Activated CD4-positive, alpha-beta T cell treated with anti-CD3 and anti-CD28 coated beads, Interleukin-2, Interleukin-6, amounts not matched to agents 100 ng/mL and 50 ng/mL, durations not matched to agents 16 hours and 8 hours (primary cell): ENCODE measurements at regions not wholly inside any gene's neighbourhood (a gene's known extent, or its start where the extent isn't known, plus 50 kb on each side); places are given as distances from the start of the nearest gene placed in this dataset.

Experiments used
- DNase-seq: peaks from one replicate; pipeline ENCODE4 v3.0.0-alpha.2; 2020

- DNase-seq: no peak
Observed at GRCh38 chr12:88801227-88802095, 221.2 kb upstream of the KITLG start.

- DNase-seq: no peak
Observed at GRCh38 chr12:88793096-88793495, 212.8 kb upstream of the KITLG start.

- DNase-seq: no peak
Observed at GRCh38 chr12:88790231-88790630, 210.0 kb upstream of the KITLG start.

GRCh38 chr12:88784166-88784565, 203.9 kb upstream of the KITLG start:
- DNase-seq: no peak

- no peak for DNase-seq
Observed at GRCh38 chr12:88782351-88782750, 202.1 kb upstream of the KITLG start.

- no peak for DNase-seq
Observed at GRCh38 chr12:88781909-88782308, 201.6 kb upstream of the KITLG start.

GRCh38 chr12:88778064-88778463, 197.8 kb upstream of the KITLG start:
- DNase-seq: no peak

GRCh38 chr12:88775742-88776151, 195.5 kb upstream of the KITLG start:
- DNase-seq: no peak

GRCh38 chr12:88767699-88768098, 187.4 kb upstream of the KITLG start:
- DNase-seq: no peak

- DNase-seq: no peak
Observed at GRCh38 chr12:88764781-88765480, 184.7 kb upstream of the KITLG start.

GRCh38 chr12:88763536-88764100, 183.3 kb upstream of the KITLG start:
- no peak for DNase-seq

- DNase-seq: no peak
Observed at GRCh38 chr12:88758176-88758575, 177.9 kb upstream of the KITLG start.

GRCh38 chr12:88756917-88757316, 176.6 kb upstream of the KITLG start:
- DNase-seq: no peak

GRCh38 chr12:88756153-88756552, 175.9 kb upstream of the KITLG start:
- DNase-seq: no peak

- no peak for DNase-seq
Observed at GRCh38 chr12:88753707-88754106, 173.4 kb upstream of the KITLG start.

- DNase-seq: no peak
Observed at GRCh38 chr12:88753066-88753465, 172.8 kb upstream of the KITLG start.

- no peak for DNase-seq
Observed at GRCh38 chr12:88752183-88752582, 171.9 kb upstream of the KITLG start.

- no peak for DNase-seq
Observed at GRCh38 chr12:88750867-88751543, 170.7 kb upstream of the KITLG start.

- no peak for DNase-seq
Observed at GRCh38 chr12:88746386-88746785, 166.1 kb upstream of the KITLG start.

- DNase-seq: no peak
Observed at GRCh38 chr12:88743946-88744685, 163.8 kb upstream of the KITLG start.

- DNase-seq: no peak
Observed at GRCh38 chr12:88737838-88738472, 157.7 kb upstream of the KITLG start.

GRCh38 chr12:88736031-88736430, 155.8 kb upstream of the KITLG start:
- no peak for DNase-seq
